Gastrocnemius medialis (tissue), 4 donors: ENCODE measurements at regions not wholly inside any gene's neighbourhood (a gene's known extent, or its start where the extent isn't known, plus 50 kb on each side); places are given as distances from the start of the nearest gene placed in this dataset.

Experiments used
- ATAC-seq, 2 donors: fragments of 150-250 bp; one replicate each; pipeline ENCODE4 v1.9.1; 2016
- DNase-seq, 2 donors: peaks; one replicate each; pipeline ENCODE4 v3.0.0-alpha.2; 2019
- H3K27ac ChIP-seq, 4 donors: fragments of 200-600 bp; sonication (generic); 1 replicate in 1 of 4; 2 replicates in 3 of 4; pipeline ENCODE4 v1.5.1; 2016 to 2018; ENCODE audit warnings: mild to moderate bottlenecking in 2 of 4, moderate library complexity in 1 of 4
- H3K27me3 ChIP-seq, 3 donors: fragments of 200-600 bp; sonication (generic) in 2 of 3; 1 replicate in 1 of 3; 2 replicates in 2 of 3; pipeline versions ENCODE4 v1.5.1 to v1.6.0; 2016 to 2019; ENCODE audit warnings: mild to moderate bottlenecking in 1 of 3, moderate library complexity in 1 of 3
- H3K36me3 ChIP-seq, 2 donors: fragments of 200-600 bp; sonication (generic) in 1 of 2; one replicate each; pipeline ENCODE4 v1.5.1; 2017 to 2018
- H3K4me1 ChIP-seq, 2 donors: fragments of 200-600 bp; sonication (generic) in 1 of 2; one replicate each; pipeline ENCODE4 v1.5.1; 2016 to 2017; ENCODE audit warnings: mild to moderate bottlenecking in 2 of 2
- H3K4me3 ChIP-seq, 4 donors: fragments of 200-600 bp; sonication (generic) in 3 of 4; 1 replicate in 1 of 4; 2 replicates in 3 of 4; pipeline ENCODE4 v1.5.1; 2016 to 2019; ENCODE audit warnings: mild to moderate bottlenecking in 2 of 4
- H3K9me3 ChIP-seq, 3 donors: fragments of 200-600 bp; sonication (generic) in 2 of 3; 1 replicate in 1 of 3; 2 replicates in 2 of 3; pipeline ENCODE4 v1.5.1; 2016 to 2019
- CTCF ChIP-seq, 5 experiments: fragments of 450-650 bp in 3 of 5; fragments of 200-600 bp in 2 of 5; sonication (generic) in 2 of 5; IDR thresholded peaks in 4 of 5; conservative IDR thresholded peaks in 1 of 5; 1 replicate in 4 of 5; 2 replicates in 1 of 5; pipeline ENCODE4 v1.5.1; 2016 to 2019; ENCODE audit warnings: antibody characterized with exemption in 5 of 5, mild to moderate bottlenecking in 3 of 5, moderate library complexity in 3 of 5
- POLR2A ChIP-seq, 2 donors: fragments of 450-650 bp; IDR thresholded peaks; one replicate each; pipeline ENCODE4 v1.6.1; 2017; ENCODE audit warnings: antibody characterized with exemption in 2 of 2, mild to moderate bottlenecking in 2 of 2, moderate library complexity in 2 of 2
- in situ Hi-C, 4 donors: fragments of 200-750 bp; cut with MboI; loops; one replicate each; pipeline versions ENCODE4 v1.15.0 to v1.8.0; 2017; ENCODE audit warnings: low sequenced_read_pairs in 4 of 4
- intact Hi-C: fragments of 100-400 bp; cut with DNase I; formaldehyde crosslinking; loops from one replicate; pipeline ENCODE4 v1.15.1; 2023; ENCODE audit warnings: low total_unique reads

GRCh38 chr5:159741829-159742322 is 174.4 kb upstream of the ADRA1B start:
- ATAC-seq (no peak), DNase-seq (no peak)
- Histone ChIP-seq H3K36me3 (no peaks in the 10 kb centered on the region), H3K4me1 (no peaks in the 10 kb centered on the region), H3K27ac (no peak overlapping the region), H3K27me3 (no peaks in the 10 kb centered on the region), H3K4me3 (no peak overlapping the region), H3K9me3 (peaks cover 0 to 5% (median 0%) of the 10 kb centered on the region in 3 donors)
- TF ChIP-seq POLR2A (IDR thresholded peaks at IDR 0.05) (no peak), CTCF (IDR thresholded peaks at IDR 0.05 in 4 of 5, conservative IDR thresholded peaks at IDR 0.05 in 1 of 5) (no peak)
- intact Hi-C loops = no loop called here
- in situ Hi-C loops = no loop called here

GRCh38 chr5:159743234-159743633 is 173.0 kb upstream of the ADRA1B start:
- intact Hi-C loops = no loop called here
- no peak overlapping the region for H3K4me3 ChIP-seq
- ATAC-seq (no peak), DNase-seq (no peak)
- H3K27me3 ChIP-seq = no peaks in the 10 kb centered on the region
- H3K4me1 ChIP-seq = no peaks in the 10 kb centered on the region
- no peak overlapping the region for H3K27ac ChIP-seq
- H3K36me3 ChIP-seq = no peaks in the 10 kb centered on the region
- H3K9me3 ChIP-seq = peaks cover 0 to 5% (median 0%) of the 10 kb centered on the region in 3 donors
- TF ChIP-seq CTCF (IDR thresholded peaks at IDR 0.05 in 4 of 5, conservative IDR thresholded peaks at IDR 0.05 in 1 of 5) (no peak), POLR2A (IDR thresholded peaks at IDR 0.05) (no peak)
- in situ Hi-C loops = no loop called here

DNA sequence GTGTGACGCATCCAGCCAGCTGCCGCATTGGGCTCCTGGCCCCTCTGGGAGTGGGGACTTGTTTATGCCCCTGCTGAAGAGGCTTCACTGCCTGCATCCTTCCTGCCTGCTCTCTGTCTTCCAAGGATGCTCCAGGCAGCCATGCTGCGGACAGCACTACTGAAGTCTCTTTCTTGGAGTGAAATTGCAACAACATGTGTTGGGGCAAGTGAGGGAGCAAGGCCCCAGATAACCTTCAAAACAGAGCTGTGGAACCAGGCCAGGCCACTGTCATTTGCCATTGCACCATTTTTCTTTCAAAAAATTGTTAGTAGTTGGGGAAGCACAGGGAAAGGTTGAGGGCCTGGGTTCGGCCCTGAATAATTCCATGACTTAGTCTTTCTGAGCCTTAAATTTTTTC is 169.6 kb upstream of the ADRA1B start:
- TF ChIP-seq POLR2A (IDR thresholded peaks at IDR 0.05) (no peak), CTCF (IDR thresholded peaks at IDR 0.05 in 4 of 5, conservative IDR thresholded peaks at IDR 0.05 in 1 of 5) (no peak)
- intact Hi-C loops = no loop called here
- Histone ChIP-seq H3K27me3 (no peaks in the 10 kb centered on the region), H3K9me3 (peaks cover 0 to 5% (median 0%) of the 10 kb centered on the region in 3 donors), H3K4me1 (no peaks in the 10 kb centered on the region), H3K36me3 (no peaks in the 10 kb centered on the region), H3K27ac (no peak overlapping the region), H3K4me3 (no peak overlapping the region)
- ATAC-seq (no peak), DNase-seq (no peak)
- in situ Hi-C loops = no loop called here

- ATAC-seq (no peak), DNase-seq (no peak)
- in situ Hi-C loops (no loop called here), intact Hi-C loops (no loop called here)
- Histone ChIP-seq H3K27ac (no peak overlapping the region), H3K27me3 (no peaks in the 10 kb centered on the region), H3K36me3 (no peaks in the 10 kb centered on the region), H3K4me1 (no peaks in the 10 kb centered on the region), H3K4me3 (no peak overlapping the region), H3K9me3 (no peaks in the 10 kb centered on the region)
- TF ChIP-seq CTCF (IDR thresholded peaks at IDR 0.05 in 4 of 5, conservative IDR thresholded peaks at IDR 0.05 in 1 of 5) (no peak), POLR2A (IDR thresholded peaks at IDR 0.05) (no peak)
These were observed 167.1 kb upstream of the ADRA1B start for GRCh38 chr5:159749146-159749545.

DNA sequence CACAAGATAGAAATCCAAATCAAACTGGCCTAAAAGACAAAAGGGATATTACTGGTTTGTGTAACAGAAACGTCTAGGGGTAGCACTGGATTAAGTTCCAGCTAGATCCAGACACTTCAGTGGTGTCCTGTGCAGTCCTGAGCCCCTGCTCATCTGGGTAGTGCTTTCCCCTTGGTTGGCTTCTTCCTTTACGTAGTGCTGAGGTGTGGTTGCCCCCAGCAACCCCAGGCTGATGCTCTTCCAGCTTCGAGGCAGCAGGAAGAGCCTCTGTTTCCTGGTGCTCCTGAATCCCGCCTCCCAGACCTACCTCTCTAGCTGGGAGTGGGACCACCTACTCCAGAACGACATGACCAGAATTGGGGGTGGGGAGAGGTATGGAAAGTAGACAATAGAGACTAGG is 166.1 kb upstream of the ADRA1B start:
- DNase-seq (no peak), ATAC-seq (no peak)
- intact Hi-C loops = no loop called here
- H3K4me1 ChIP-seq = no peaks in the 10 kb centered on the region
- no peak overlapping the region for H3K4me3 ChIP-seq
- in situ Hi-C loops = no loop called here
- H3K9me3 ChIP-seq = no peaks in the 10 kb centered on the region
- H3K36me3 ChIP-seq = no peaks in the 10 kb centered on the region
- TF ChIP-seq CTCF (IDR thresholded peaks at IDR 0.05 in 4 of 5, conservative IDR thresholded peaks at IDR 0.05 in 1 of 5) = no peak
- no peak for TF ChIP-seq POLR2A (IDR thresholded peaks at IDR 0.05)
- H3K27ac ChIP-seq = no peak overlapping the region
- H3K27me3 ChIP-seq = no peaks in the 10 kb centered on the region
